HepG2 (cell line): ENCODE measurements at regions not wholly inside any gene's neighbourhood (a gene's known extent, or its start where the extent isn't known, plus 50 kb on each side); places are given as distances from the start of the nearest gene placed in this dataset.

ENCODE experiments used
- BCL6 ChIP-seq: IDR thresholded peaks from 2 replicates; pipeline ENCODE4 v1.6.1; 2016; ENCODE audit warnings: missing genetic modification reagents, missing compliant biosample characterization
- DPF2 ChIP-seq: sonication (generic); formaldehyde crosslinking; IDR thresholded peaks from 2 replicates; pipeline ENCODE4 v1.4.0; 2020; ENCODE audit warnings: mild to moderate bottlenecking, low read depth, missing genetic modification reagents, borderline replicate concordance
- FOXA1 ChIP-seq, 2 experiments: fragments of 450-650 bp in 1 of 2; sonication (generic) in 1 of 2; formaldehyde crosslinking in 1 of 2; IDR thresholded peaks; 2 replicates each; pipeline versions ENCODE4 v1.4.0 to v1.6.1; 2016 to 2020; ENCODE audit warnings: missing genetic modification reagents in 1 of 2
- JUND ChIP-seq: sonication (generic); formaldehyde crosslinking; IDR thresholded peaks from 2 replicates; pipeline ENCODE4 v1.8.0; 2022; ENCODE audit warnings: mild to moderate bottlenecking, missing genetic modification reagents
- NR2F2 ChIP-seq: IDR thresholded peaks from 2 replicates; pipeline ENCODE4 v1.6.1; 2012; ENCODE audit warnings: low read depth, inconsistent platforms, borderline replicate concordance
- NR3C1 ChIP-seq: sonication (generic); formaldehyde crosslinking; IDR thresholded peaks from 2 replicates; pipeline ENCODE4 v1.4.0; 2020; ENCODE audit warnings: missing genetic modification reagents
- PHF5A ChIP-seq: IDR thresholded peaks from one replicate; pipeline ENCODE4 v1.6.1; 2018; ENCODE audit warnings: low read depth, missing genetic modification reagents; ENCODE audit not compliant: unreplicated experiment
- POLR2A ChIP-seq, 2 experiments: IDR thresholded peaks; 2 replicates each; pipeline ENCODE4 v1.6.1; 2011; ENCODE audit warnings: low read depth in 2 of 2, low read length in 2 of 2, mild to moderate bottlenecking in 1 of 2, moderate library complexity in 1 of 2; ENCODE audit not compliant: insufficient read depth in 1 of 2
- RBM22 ChIP-seq: fragments of 200-400 bp; formaldehyde crosslinking; optimal IDR thresholded peaks from 2 replicates; pipeline ENCODE3; 2017; ENCODE audit warnings: mild to moderate bottlenecking, low read length, moderate library complexity
- TF ChIP-seq, protein P1 (sequence below): sonication (generic); formaldehyde crosslinking; IDR thresholded peaks from 2 replicates; pipeline ENCODE4 v1.5.0; 2020; ENCODE audit warnings: mild to moderate bottlenecking, missing genetic modification reagents, moderate library complexity

DNA sequence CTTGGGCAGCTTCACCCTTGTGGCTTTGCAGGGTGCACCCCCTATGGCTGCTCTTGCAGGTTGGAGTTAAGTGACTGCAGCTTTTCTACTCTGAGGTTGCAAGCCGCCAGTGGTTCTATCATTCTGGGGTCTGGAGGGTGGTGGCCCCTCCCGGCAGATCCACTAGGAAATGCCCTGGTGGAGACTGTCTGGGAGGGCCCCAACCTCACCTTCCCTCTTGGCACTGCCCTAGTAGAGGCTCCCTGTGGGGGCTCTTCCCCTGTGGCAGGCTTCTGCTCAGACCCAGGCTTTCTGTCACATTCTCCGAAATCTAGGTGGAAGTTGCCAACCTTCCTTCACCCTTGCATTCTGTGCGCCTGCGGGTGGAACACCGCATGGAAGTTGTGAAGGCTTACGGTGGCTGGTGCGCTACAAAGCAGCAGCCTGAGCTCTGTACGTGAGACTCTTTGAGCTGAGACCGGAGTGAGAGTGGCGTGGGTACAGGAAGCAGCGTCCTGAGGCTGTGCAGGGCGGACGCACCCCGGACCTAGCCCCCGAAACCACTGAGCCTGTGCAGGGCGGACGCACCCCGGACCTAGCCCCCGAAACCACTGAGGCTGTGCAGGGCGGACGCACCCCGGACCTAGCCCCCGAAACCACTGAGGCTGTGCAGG, 626.7 kb upstream of the FRG1 start:
- TF ChIP-seq PHF5A (CRISPR knock-in tag) = no peak
- TF ChIP-seq, protein P1, sequence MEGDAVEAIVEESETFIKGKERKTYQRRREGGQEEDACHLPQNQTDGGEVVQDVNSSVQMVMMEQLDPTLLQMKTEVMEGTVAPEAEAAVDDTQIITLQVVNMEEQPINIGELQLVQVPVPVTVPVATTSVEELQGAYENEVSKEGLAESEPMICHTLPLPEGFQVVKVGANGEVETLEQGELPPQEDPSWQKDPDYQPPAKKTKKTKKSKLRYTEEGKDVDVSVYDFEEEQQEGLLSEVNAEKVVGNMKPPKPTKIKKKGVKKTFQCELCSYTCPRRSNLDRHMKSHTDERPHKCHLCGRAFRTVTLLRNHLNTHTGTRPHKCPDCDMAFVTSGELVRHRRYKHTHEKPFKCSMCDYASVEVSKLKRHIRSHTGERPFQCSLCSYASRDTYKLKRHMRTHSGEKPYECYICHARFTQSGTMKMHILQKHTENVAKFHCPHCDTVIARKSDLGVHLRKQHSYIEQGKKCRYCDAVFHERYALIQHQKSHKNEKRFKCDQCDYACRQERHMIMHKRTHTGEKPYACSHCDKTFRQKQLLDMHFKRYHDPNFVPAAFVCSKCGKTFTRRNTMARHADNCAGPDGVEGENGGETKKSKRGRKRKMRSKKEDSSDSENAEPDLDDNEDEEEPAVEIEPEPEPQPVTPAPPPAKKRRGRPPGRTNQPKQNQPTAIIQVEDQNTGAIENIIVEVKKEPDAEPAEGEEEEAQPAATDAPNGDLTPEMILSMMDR (CRISPR knock-in tag) = no peak
- TF ChIP-seq POLR2A (IDR thresholded peaks at IDR 0.05; ENCODE audit: insufficient read depth in 1 of 2, low read depth in 2 of 2, low read length in 2 of 2) = no peak
- no peak for TF ChIP-seq RBM22
- TF ChIP-seq JUND (CRISPR knock-in tag) = no peak
- no peak for TF ChIP-seq BCL6 (CRISPR knock-in tag)
- TF ChIP-seq DPF2 = no peak
- no peak for TF ChIP-seq NR2F2
- no peak for TF ChIP-seq FOXA1 (IDR thresholded peaks at IDR 0.05)
- TF ChIP-seq FOXA1 (CRISPR knock-in tag; IDR thresholded peaks at IDR 0.05) = no peak
- no peak for TF ChIP-seq NR3C1 (CRISPR knock-in tag)
